B cell (primary cell): ENCODE measurements at regions not wholly inside any gene's neighbourhood (a gene's known extent, or its start where the extent isn't known, plus 50 kb on each side); places are given as distances from the start of the nearest gene placed in this dataset.

Experiments used
- ATAC-seq: fragments of 200-7000 bp; cut with Tn5 transposase; one replicate; pipeline ENCODE4 v1.10.0; 2021; ENCODE audit warnings: low read depth, mild to moderate bottlenecking, moderate number of reproducible peaks, moderate library complexity
- CTCF ChIA-PET: fragments of 350-600 bp; sonication (Branson Sonifier 250); formaldehyde crosslinking; loops from one replicate; lab custom pipeline; 2021; ENCODE audit warnings: antibody characterized with exemption, inconsistent platforms; lab: Charles Lee
- POLR2A ChIA-PET: fragments of 350-600 bp; sonication (Branson Sonifier 250); formaldehyde crosslinking; loops from one replicate; lab custom pipeline; 2021; ENCODE audit warnings: antibody characterized with exemption; lab: Charles Lee
- DNase-seq: peaks from one replicate; pipeline ENCODE4 v3.0.0; 2013
- H2AFZ ChIP-seq: 2 replicates; pipeline ENCODE4 v1.6.1; 2012; ENCODE audit warnings: mild to moderate bottlenecking, low read depth, low read length; ENCODE audit not compliant: insufficient read depth, poor library complexity, severe bottlenecking
- H3K27ac ChIP-seq, 2 donors: 1 replicate in 1 of 2; 2 replicates in 1 of 2; pipeline ENCODE4 v1.5.1; 2012 to 2013; ENCODE audit warnings: low read length in 2 of 2, mild to moderate bottlenecking in 2 of 2, moderate library complexity in 1 of 2
- H3K27me3 ChIP-seq, 4 experiments: fragments of 200-600 bp in 1 of 4; sonication (generic) in 1 of 4; replicated peaks in 1 of 4; 1 replicate in 2 of 4; 2 replicates in 2 of 4; pipeline versions ENCODE4 v1.6.1 to v1.7.0; 2013 to 2016; ENCODE audit warnings: low read length in 3 of 4, mild to moderate bottlenecking in 2 of 4, mixed read lengths in 1 of 4, moderate library complexity in 1 of 4; ENCODE audit not compliant: insufficient read depth in 4 of 4, control insufficient read depth in 3 of 4; ENCODE audit errors: control extremely low read depth in 1 of 4
- H3K36me3 ChIP-seq, 2 experiments: replicated peaks in 1 of 2; 1 replicate in 1 of 2; 2 replicates in 1 of 2; pipeline versions ENCODE4 v1.6.1 to v1.7.1; 2013; ENCODE audit warnings: low read length in 1 of 2; ENCODE audit not compliant: insufficient read depth in 2 of 2, control insufficient read depth in 1 of 2; ENCODE audit errors: control extremely low read depth in 1 of 2, extremely low read depth in 1 of 2
- H3K4me1 ChIP-seq, 2 donors: fragments of 200-600 bp in 1 of 2; sonication (generic) in 1 of 2; 1 replicate in 1 of 2; 2 replicates in 1 of 2; pipeline versions ENCODE4 v1.5.1 to v1.6.1; 2013 to 2017; ENCODE audit warnings: low read length in 2 of 2; ENCODE audit not compliant: control insufficient read depth in 2 of 2, insufficient read depth in 2 of 2
- H3K4me2 ChIP-seq: replicated peaks from 2 replicates; pipeline ENCODE3; 2012; ENCODE audit warnings: mild to moderate bottlenecking, low read depth, low read length; ENCODE audit not compliant: poor library complexity, severe bottlenecking
- H3K4me3 ChIP-seq, 5 experiments: fragments of 200-600 bp in 1 of 5; sonication (generic) in 1 of 5; 1 replicate in 3 of 5; 2 replicates in 2 of 5; pipeline versions ENCODE4 v1.5.1 to v1.7.0; 2011 to 2016; ENCODE audit warnings: low read length in 4 of 5, mild to moderate bottlenecking in 4 of 5, low read depth in 2 of 5, control low read depth in 1 of 5, moderate library complexity in 1 of 5; ENCODE audit not compliant: insufficient read depth in 1 of 5; ENCODE audit errors: control extremely low read depth in 1 of 5, extremely low read depth in 1 of 5
- H3K79me2 ChIP-seq: fragments of 200-600 bp; sonication (generic); one replicate; pipeline ENCODE4 v1.6.0; 2016; ENCODE audit warnings: low read length; ENCODE audit not compliant: control insufficient read depth, insufficient read depth
- H3K9ac ChIP-seq: fragments of 200-600 bp; sonication (generic); 2 replicates; pipeline ENCODE4 v1.6.1; 2017; ENCODE audit warnings: mild to moderate bottlenecking, low read length, moderate library complexity
- H3K9me3 ChIP-seq, 3 donors: one replicate each; pipeline versions ENCODE4 v1.6.1 to v1.7.1; 2013; ENCODE audit warnings: low read length in 2 of 3; ENCODE audit not compliant: control insufficient read depth in 2 of 3, insufficient read depth in 1 of 3; ENCODE audit errors: control extremely low read depth in 1 of 3
- H4K20me1 ChIP-seq: 2 replicates; pipeline ENCODE4 v1.6.0; 2012; ENCODE audit warnings: mild to moderate bottlenecking, low read length; ENCODE audit not compliant: insufficient read depth, control insufficient read depth, poor library complexity, severe bottlenecking
- H3K27ac Mint-ChIP-seq: one replicate; pipeline ENCODE4 v1.8.0; 2021; ENCODE audit warnings: mixed read lengths
- H3K27me3 Mint-ChIP-seq: one replicate; pipeline ENCODE4 v1.8.0; 2021; ENCODE audit warnings: mixed read lengths
- H3K4me1 Mint-ChIP-seq: one replicate; pipeline ENCODE4 v1.8.0; 2021; ENCODE audit warnings: mixed read lengths
- H3K4me3 Mint-ChIP-seq: one replicate; pipeline ENCODE4 v1.8.0; 2021; ENCODE audit warnings: mixed read lengths
- H3K9me3 Mint-ChIP-seq: one replicate; pipeline ENCODE4 v1.8.0; 2022; ENCODE audit warnings: mixed read lengths; ENCODE audit not compliant: insufficient read depth
- EZH2 ChIP-seq: IDR thresholded peaks from 2 replicates; pipeline ENCODE4 v1.6.1; 2012; ENCODE audit warnings: borderline replicate concordance, low read depth, mild to moderate bottlenecking, moderate library complexity, low read length; ENCODE audit not compliant: insufficient read depth, poor library complexity, severe bottlenecking
- WGBS: methylation state at CpG from one replicate; pipeline ENCODE4 v1.1.5; 2013; ENCODE audit warnings: missing lambda C conversion rate; ENCODE audit not compliant: insufficient coverage; 5-methylcytosine and 5-hydroxymethylcytosine counted together
- intact Hi-C: fragments of 100-400 bp; cut with micrococcal nuclease; formaldehyde crosslinking; loops from one replicate; pipeline ENCODE4 v1.10.0; 2022
- TF ChIP-seq, protein P1 (sequence below): fragments of 200-600 bp; IDR thresholded peaks from one replicate; pipeline ENCODE4 v1.8.0; 2022; ENCODE audit warnings: antibody characterized with exemption, mild to moderate bottlenecking

DNA sequence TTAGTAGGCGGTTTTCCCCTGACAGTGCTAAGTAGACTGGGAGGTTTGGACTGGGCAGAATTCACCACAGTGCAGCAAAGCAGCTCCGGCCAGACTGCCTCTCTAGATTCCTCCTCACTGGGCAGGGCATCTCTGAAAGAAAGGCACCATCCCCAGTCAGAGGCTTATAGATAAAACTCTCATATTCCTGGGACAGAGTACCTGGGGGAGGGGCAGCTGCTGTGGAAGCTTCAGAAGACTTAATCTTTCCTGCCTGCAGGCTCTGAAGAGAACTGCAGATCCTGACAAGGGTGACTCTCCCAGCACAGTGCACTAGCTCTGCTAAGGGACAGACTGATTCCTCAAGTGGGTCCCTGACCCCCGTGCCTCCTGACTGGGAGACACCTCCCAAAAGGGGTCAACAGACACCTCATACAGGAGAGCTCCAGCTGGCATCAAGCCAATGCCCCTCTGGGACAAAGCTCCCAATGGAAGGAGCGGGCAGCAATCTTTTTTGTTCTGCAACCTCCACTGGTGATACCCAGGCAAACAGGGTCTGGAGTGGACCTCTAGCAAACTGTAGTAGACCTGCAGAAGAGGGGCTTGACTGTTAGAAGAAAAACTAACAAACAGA, 266.8 kb upstream of the CRIM1 start:
- Mint-ChIP-seq H3K4me3 (no peak overlapping the region), H3K9me3 (no peaks in the 10 kb centered on the region), H3K4me1 (no peaks in the 10 kb centered on the region), H3K27me3 (no peaks in the 10 kb centered on the region), H3K27ac (no peak overlapping the region)
- Histone ChIP-seq H3K4me1 (no peaks in the 10 kb centered on the region), H3K4me3 (no peak overlapping the region), H2AFZ (no peak overlapping the region), H4K20me1 (no peaks in the 10 kb centered on the region), H3K9ac (no peak overlapping the region), H3K4me2 (no peak overlapping the region), H3K79me2 (no peaks in the 10 kb centered on the region), H3K9me3 (peaks cover 0 to 13% (median 1%) of the 10 kb centered on the region in 3 donors), H3K36me3 (no peaks in the 10 kb centered on the region), H3K27ac (no peak overlapping the region), H3K27me3 (no peaks in the 10 kb centered on the region)
- no peak for ATAC-seq
- CTCF ChIA-PET, result no interaction called here
- intact Hi-C loops, result no loop called here
- TF ChIP-seq EZH2, result no peak
- TF ChIP-seq, protein P1, sequence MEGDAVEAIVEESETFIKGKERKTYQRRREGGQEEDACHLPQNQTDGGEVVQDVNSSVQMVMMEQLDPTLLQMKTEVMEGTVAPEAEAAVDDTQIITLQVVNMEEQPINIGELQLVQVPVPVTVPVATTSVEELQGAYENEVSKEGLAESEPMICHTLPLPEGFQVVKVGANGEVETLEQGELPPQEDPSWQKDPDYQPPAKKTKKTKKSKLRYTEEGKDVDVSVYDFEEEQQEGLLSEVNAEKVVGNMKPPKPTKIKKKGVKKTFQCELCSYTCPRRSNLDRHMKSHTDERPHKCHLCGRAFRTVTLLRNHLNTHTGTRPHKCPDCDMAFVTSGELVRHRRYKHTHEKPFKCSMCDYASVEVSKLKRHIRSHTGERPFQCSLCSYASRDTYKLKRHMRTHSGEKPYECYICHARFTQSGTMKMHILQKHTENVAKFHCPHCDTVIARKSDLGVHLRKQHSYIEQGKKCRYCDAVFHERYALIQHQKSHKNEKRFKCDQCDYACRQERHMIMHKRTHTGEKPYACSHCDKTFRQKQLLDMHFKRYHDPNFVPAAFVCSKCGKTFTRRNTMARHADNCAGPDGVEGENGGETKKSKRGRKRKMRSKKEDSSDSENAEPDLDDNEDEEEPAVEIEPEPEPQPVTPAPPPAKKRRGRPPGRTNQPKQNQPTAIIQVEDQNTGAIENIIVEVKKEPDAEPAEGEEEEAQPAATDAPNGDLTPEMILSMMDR, result no peak
- no peak for DNase-seq
- WGBS, result 61% methylated on average over 3 of the region's 4 CpGs
- POLR2A ChIA-PET, result no interaction called here

DNA sequence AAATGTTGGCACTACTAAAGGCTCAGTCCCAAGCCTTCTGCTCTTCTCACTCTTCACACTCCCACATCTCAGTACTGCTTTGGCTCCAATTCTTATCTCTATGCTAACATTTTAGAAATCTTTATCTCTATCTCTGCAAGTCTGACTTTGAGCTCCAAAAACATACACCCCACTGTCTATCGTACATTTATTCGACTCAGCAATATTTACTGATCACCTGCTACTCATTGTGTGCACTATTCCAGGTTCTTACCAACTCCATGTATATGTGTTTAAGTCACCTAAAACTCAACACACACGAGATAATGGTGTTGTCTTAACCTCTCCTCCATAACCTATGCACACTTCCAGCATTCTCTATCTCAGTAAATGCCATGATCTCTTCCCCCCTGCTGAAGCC, 268.2 kb upstream of the CRIM1 start:
- intact Hi-C loops, result no loop called here
- H3K27me3 Mint-ChIP-seq, result no peaks in the 10 kb centered on the region
- H3K9me3 ChIP-seq, result peaks cover 0 to 11% (median 1%) of the 10 kb centered on the region in 3 donors
- no peaks in the 10 kb centered on the region for H3K4me1 ChIP-seq
- no peaks in the 10 kb centered on the region for H3K27me3 ChIP-seq
- no peaks in the 10 kb centered on the region for H3K4me1 Mint-ChIP-seq
- H4K20me1 ChIP-seq, result no peaks in the 10 kb centered on the region
- H3K9me3 Mint-ChIP-seq, result no peaks in the 10 kb centered on the region
- H3K4me3 Mint-ChIP-seq, result no peak overlapping the region
- no peak overlapping the region for H3K4me2 ChIP-seq
- no peaks in the 10 kb centered on the region for H3K36me3 ChIP-seq
- ChIA-PET CTCF (no interaction called here), POLR2A (no interaction called here)
- no peak overlapping the region for H2AFZ ChIP-seq
- no peak overlapping the region for H3K4me3 ChIP-seq
- no peak for DNase-seq
- H3K27ac ChIP-seq, result no peak overlapping the region
- H3K27ac Mint-ChIP-seq, result no peak overlapping the region
- no peak overlapping the region for H3K9ac ChIP-seq
- H3K79me2 ChIP-seq, result no peaks in the 10 kb centered on the region
- no peak for ATAC-seq
- no peak for TF ChIP-seq EZH2
- TF ChIP-seq, protein P1, result no peak
- WGBS, result 80% methylated on average over 3 of the region's 3 CpGs
